ENCODE measurements at regions not wholly inside any gene's neighbourhood (a gene's known extent, or its start where the extent isn't known, plus 50 kb on each side); places are given as distances from the start of the nearest gene placed in this dataset.

- no peak overlapping the region for H3K4me3 ChIP-seq (ENCODE audit: low read length, poor library complexity, severe bottlenecking)
- H4K20me1 ChIP-seq (ENCODE audit: insufficient read depth, low read length, poor library complexity, severe bottlenecking) = no peaks in the 10 kb centered on the region
- H3K79me2 ChIP-seq (ENCODE audit: insufficient read depth, low read length) = no peaks in the 10 kb centered on the region
- no peaks in the 10 kb centered on the region for H3K36me3 ChIP-seq (ENCODE audit: insufficient read depth, low read length)
- H3K9me2 ChIP-seq (replicated peaks; ENCODE audit: low read depth, low read length) = no peaks in the 10 kb centered on the region
- no peaks in the 10 kb centered on the region for H3K9me3 ChIP-seq (ENCODE audit: insufficient read depth, low read depth, low read length)
- no peak overlapping the region for H2AFZ ChIP-seq (ENCODE audit: low read length)
- H3K9ac ChIP-seq (ENCODE audit: low read depth, low read length, poor library complexity, severe bottlenecking) = no peak overlapping the region
- no peak overlapping the region for H3K4me2 ChIP-seq (ENCODE audit: low read depth, low read length, poor library complexity, severe bottlenecking)
- no peaks in the 10 kb centered on the region for H3K4me1 ChIP-seq (ENCODE audit: insufficient read depth, low read length, poor library complexity, severe bottlenecking)
- TF ChIP-seq EZH2phosphoT487 (IDR thresholded peaks at IDR 0.05; ENCODE audit: borderline replicate concordance) = no peak
- TF ChIP-seq, protein P1, sequence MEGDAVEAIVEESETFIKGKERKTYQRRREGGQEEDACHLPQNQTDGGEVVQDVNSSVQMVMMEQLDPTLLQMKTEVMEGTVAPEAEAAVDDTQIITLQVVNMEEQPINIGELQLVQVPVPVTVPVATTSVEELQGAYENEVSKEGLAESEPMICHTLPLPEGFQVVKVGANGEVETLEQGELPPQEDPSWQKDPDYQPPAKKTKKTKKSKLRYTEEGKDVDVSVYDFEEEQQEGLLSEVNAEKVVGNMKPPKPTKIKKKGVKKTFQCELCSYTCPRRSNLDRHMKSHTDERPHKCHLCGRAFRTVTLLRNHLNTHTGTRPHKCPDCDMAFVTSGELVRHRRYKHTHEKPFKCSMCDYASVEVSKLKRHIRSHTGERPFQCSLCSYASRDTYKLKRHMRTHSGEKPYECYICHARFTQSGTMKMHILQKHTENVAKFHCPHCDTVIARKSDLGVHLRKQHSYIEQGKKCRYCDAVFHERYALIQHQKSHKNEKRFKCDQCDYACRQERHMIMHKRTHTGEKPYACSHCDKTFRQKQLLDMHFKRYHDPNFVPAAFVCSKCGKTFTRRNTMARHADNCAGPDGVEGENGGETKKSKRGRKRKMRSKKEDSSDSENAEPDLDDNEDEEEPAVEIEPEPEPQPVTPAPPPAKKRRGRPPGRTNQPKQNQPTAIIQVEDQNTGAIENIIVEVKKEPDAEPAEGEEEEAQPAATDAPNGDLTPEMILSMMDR (conservative IDR thresholded peaks at IDR 0.05; ENCODE audit: low read length) = no peak
- no peaks in the 10 kb centered on the region for H3K27me3 ChIP-seq (ENCODE audit: insufficient read depth, low read length, poor library complexity, severe bottlenecking)
- H3F3A ChIP-seq (ENCODE audit: low read depth) = no peaks in the 10 kb centered on the region
These were observed 229.2 kb downstream of the GLI2 start for GRCh38 chr2:120964819-120965218.

DNA sequence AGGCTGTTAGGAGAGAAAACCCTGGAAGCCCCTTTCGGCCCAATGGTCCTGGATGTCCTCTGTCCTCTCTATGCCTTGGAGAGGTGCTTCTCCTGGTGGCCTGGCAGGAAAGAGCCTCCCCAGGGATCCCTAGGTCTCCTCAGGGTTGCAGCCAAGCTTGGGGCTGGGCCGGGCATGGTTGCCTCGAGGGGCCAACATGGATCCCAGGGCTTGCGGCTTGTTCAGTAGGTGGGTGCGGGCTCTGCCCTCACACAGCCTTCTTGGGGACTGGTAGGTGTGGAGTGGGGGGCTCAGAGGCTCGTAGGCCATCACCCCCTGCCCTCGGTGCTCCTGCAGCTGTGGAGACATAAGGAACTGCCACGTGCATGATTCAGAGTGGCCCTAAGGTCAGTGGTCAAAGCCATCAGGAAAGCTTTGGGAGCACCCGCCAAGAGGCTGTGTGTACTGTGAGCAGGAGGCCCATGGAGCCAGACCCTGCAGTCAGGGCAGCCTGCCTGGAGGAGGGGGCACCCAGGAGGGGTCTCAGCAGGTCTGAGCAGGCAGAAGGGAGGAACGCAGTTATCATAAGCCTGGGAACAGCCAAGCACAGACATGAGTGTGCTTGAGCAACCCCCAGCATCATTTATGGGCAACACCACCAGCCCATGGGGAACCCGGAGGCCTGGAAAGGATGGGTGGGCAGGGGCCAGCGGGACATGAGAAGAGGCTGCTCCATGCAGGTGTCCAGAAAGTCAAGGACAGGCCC, 231.0 kb downstream of the GLI2 start:
- Histone ChIP-seq H3K27me3 (ENCODE audit: insufficient read depth, low read length, poor library complexity, severe bottlenecking) (no peaks in the 10 kb centered on the region), H3K9me3 (ENCODE audit: insufficient read depth, low read depth, low read length) (no peaks in the 10 kb centered on the region), H3K4me3 (ENCODE audit: low read length, poor library complexity, severe bottlenecking) (no peak overlapping the region), H3K4me1 (ENCODE audit: insufficient read depth, low read length, poor library complexity, severe bottlenecking) (no peaks in the 10 kb centered on the region), H3F3A (ENCODE audit: low read depth) (no peaks in the 10 kb centered on the region), H2AFZ (ENCODE audit: low read length) (no peak overlapping the region), H3K9ac (ENCODE audit: low read depth, low read length, poor library complexity, severe bottlenecking) (no peak overlapping the region), H3K36me3 (ENCODE audit: insufficient read depth, low read length) (no peaks in the 10 kb centered on the region), H3K79me2 (ENCODE audit: insufficient read depth, low read length) (no peaks in the 10 kb centered on the region), H3K4me2 (ENCODE audit: low read depth, low read length, poor library complexity, severe bottlenecking) (no peak overlapping the region), H4K20me1 (ENCODE audit: insufficient read depth, low read length, poor library complexity, severe bottlenecking) (no peaks in the 10 kb centered on the region), H3K9me2 (replicated peaks; ENCODE audit: low read depth, low read length) (no peaks in the 10 kb centered on the region)
- TF ChIP-seq, protein P1 (conservative IDR thresholded peaks at IDR 0.05; ENCODE audit: low read length) = no peak
- TF ChIP-seq EZH2phosphoT487 (IDR thresholded peaks at IDR 0.05; ENCODE audit: borderline replicate concordance) = no peak

DNA sequence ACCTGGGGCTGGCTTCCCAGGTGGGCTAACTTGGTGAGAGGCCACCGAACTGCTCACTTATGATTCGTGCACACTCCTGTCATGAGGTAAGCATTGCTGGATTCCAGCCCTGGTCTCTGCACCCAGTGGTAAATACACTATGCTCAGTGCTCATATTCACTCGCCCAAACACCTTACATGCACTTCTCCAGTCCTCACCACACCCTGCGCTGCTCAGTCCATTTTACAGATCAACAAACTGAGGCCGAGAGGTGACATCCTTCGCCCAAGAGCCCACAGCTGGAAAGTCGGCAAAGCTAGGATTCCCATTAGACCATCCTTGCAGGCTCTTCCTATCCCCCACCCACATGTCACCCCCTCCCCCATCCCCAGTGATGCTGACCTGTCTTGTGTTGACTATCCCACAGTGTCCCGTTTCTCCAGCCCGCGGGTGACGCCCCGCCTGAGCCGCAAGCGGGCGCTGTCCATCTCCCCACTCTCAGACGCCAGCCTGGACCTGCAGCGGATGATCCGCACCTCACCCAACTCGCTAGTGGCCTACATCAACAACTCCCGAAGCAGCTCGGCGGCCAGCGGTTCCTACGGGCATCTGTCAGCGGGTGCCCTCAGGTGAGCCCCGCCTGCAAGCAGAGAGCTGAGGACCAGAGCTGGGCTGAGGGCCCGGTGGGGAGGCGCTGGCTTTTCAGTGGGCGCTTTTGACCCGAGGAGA, 232.8 kb downstream of the GLI2 start:
- Histone ChIP-seq H3K79me2 (ENCODE audit: insufficient read depth, low read length) (no peaks in the 10 kb centered on the region), H3K9me3 (ENCODE audit: insufficient read depth, low read depth, low read length) (no peaks in the 10 kb centered on the region), H3K9ac (ENCODE audit: low read depth, low read length, poor library complexity, severe bottlenecking) (no peak overlapping the region), H3K36me3 (ENCODE audit: insufficient read depth, low read length) (no peaks in the 10 kb centered on the region), H3K27me3 (ENCODE audit: insufficient read depth, low read length, poor library complexity, severe bottlenecking) (no peaks in the 10 kb centered on the region), H3F3A (ENCODE audit: low read depth) (no peaks in the 10 kb centered on the region), H2AFZ (ENCODE audit: low read length) (no peak overlapping the region), H3K4me3 (ENCODE audit: low read length, poor library complexity, severe bottlenecking) (no peak overlapping the region), H4K20me1 (ENCODE audit: insufficient read depth, low read length, poor library complexity, severe bottlenecking) (no peaks in the 10 kb centered on the region), H3K4me2 (ENCODE audit: low read depth, low read length, poor library complexity, severe bottlenecking) (no peak overlapping the region), H3K4me1 (ENCODE audit: insufficient read depth, low read length, poor library complexity, severe bottlenecking) (no peaks in the 10 kb centered on the region), H3K9me2 (replicated peaks; ENCODE audit: low read depth, low read length) (no peaks in the 10 kb centered on the region)
- no peak for TF ChIP-seq EZH2phosphoT487 (IDR thresholded peaks at IDR 0.05; ENCODE audit: borderline replicate concordance)
- TF ChIP-seq, protein P1 (conservative IDR thresholded peaks at IDR 0.05; ENCODE audit: low read length) = no peak
